Adrenal gland (tissue), 9 donors: ENCODE measurements at regions not wholly inside any gene's neighbourhood (a gene's known extent, or its start where the extent isn't known, plus 50 kb on each side); places are given as distances from the start of the nearest gene placed in this dataset.

Experiments
- DNase-seq, 7 donors: peaks; one replicate each; pipeline ENCODE4 v3.0.0-alpha.2; 2019 to 2020
- H3K27ac ChIP-seq, 5 donors: fragments of 200-600 bp; sonication (generic) in 4 of 5; 1 replicate in 3 of 5; 2 replicates in 2 of 5; pipeline versions ENCODE4 v1.5.1 to v1.8.0; 2016 to 2020; ENCODE audit warnings: mild to moderate bottlenecking in 1 of 5
- H3K27me3 ChIP-seq: fragments of 200-600 bp; 2 replicates; pipeline ENCODE4 v1.8.0; 2021
- H3K36me3 ChIP-seq, 2 donors: fragments of 200-600 bp; replicated peaks in 1 of 2; 1 replicate in 1 of 2; 2 replicates in 1 of 2; pipeline versions ENCODE4 v1.5.1 to v1.8.0; 2018 to 2022
- H3K4me1 ChIP-seq, 2 donors: fragments of 200-600 bp; replicated peaks in 1 of 2; 1 replicate in 1 of 2; 2 replicates in 1 of 2; pipeline versions ENCODE4 v1.5.1 to v1.8.0; 2018 to 2021
- H3K4me3 ChIP-seq, 4 donors: fragments of 200-600 bp; sonication (generic) in 3 of 4; one replicate each; pipeline ENCODE4 v1.5.1; 2016 to 2018
- H3K9me3 ChIP-seq, 3 donors: fragments of 200-600 bp; sonication (generic) in 1 of 3; replicated peaks in 1 of 3; 1 replicate in 2 of 3; 2 replicates in 1 of 3; pipeline versions ENCODE4 v1.5.1 to v1.8.0; 2016 to 2021
- POLR2A ChIP-seq, 2 donors: fragments of 450-650 bp; IDR thresholded peaks; one replicate each; pipeline ENCODE4 v1.6.1; 2017; ENCODE audit warnings: antibody characterized with exemption in 2 of 2, mild to moderate bottlenecking in 2 of 2, moderate library complexity in 1 of 2
- WGBS, 4 donors: extraction: QIAGEN DNeasy Blood & Tissue Kit in 2 of 4; methylation state at CpG; one replicate each; pipeline versions ENCODE4 v1.1.5 to v1.1.7; 2013 to 2017; 5-methylcytosine and 5-hydroxymethylcytosine counted together
- intact Hi-C, 2 donors: fragments of 100-400 bp; cut with DNase I; formaldehyde crosslinking; loops; one replicate each; pipeline versions ENCODE4 v1.14.1 to v1.15.0; 2022 to 2023
- TF ChIP-seq, protein P1 (sequence below), 6 experiments: fragments of 450-650 bp in 4 of 6; fragments of 200-600 bp in 2 of 6; sonication (generic) in 1 of 6; IDR thresholded peaks; 1 replicate in 5 of 6; 2 replicates in 1 of 6; pipeline versions ENCODE4 v1.5.1 to v1.8.0; 2016 to 2021; ENCODE audit warnings: antibody characterized with exemption in 6 of 6, mild to moderate bottlenecking in 2 of 6, moderate library complexity in 1 of 6
- donor health status: healthy with polysubstance abuse.
- donor health status: Bipolar disorder and iron deficiency.
- donor health status: DM: yes; HTN: yes; CAD: no.
- donor health status: DM: no; HTN: no; CAD: no.
- donor health status: DM: no; HTN: no; CAD: no.

DNA sequence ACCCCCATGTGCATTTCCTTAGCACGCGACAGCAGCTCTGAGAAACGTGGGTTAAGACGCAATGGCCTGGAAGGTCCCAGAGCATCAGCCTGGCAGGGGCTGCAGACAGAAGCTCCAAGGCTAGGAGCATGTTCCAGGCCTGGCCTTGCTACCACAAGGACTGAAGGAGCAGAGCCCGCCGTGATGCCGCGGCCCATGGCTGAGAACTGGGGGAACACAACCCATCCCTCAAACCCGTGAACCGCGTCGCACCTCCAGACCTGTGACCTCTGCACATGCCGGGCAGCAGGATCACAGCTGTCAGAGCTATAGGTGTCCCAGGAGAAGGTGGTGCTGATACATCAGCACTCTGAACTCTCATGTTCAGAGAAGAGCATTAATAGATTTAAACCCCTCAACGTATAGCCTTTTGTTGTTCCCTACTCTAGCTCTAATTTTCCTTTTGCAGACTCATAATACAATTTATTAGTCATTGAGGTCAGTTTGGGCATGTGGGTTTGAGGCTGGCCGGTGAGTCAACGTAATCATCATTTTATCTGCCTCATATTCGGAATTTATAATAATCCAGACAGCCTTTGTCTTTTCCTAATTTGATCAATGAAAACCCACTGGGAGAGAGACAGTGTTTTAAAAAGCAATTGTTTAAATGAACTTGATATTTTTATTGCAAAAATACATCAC, 222.5 kb upstream of the TCERG1L start:
- Histone ChIP-seq H3K27ac (no peak overlapping the region), H3K27me3 (no peaks in the 10 kb centered on the region), H3K4me1 (no peaks in the 10 kb centered on the region), H3K9me3 (no peaks in the 10 kb centered on the region), H3K36me3 (no peaks in the 10 kb centered on the region), H3K4me3 (no peak overlapping the region)
- intact Hi-C loops, result no loop called here
- no peak for DNase-seq
- 69 to 83% (median 77%) methylated on average over 12 to 17 of the region's 17 CpGs for WGBS, 4 donors
- TF ChIP-seq, protein P1, sequence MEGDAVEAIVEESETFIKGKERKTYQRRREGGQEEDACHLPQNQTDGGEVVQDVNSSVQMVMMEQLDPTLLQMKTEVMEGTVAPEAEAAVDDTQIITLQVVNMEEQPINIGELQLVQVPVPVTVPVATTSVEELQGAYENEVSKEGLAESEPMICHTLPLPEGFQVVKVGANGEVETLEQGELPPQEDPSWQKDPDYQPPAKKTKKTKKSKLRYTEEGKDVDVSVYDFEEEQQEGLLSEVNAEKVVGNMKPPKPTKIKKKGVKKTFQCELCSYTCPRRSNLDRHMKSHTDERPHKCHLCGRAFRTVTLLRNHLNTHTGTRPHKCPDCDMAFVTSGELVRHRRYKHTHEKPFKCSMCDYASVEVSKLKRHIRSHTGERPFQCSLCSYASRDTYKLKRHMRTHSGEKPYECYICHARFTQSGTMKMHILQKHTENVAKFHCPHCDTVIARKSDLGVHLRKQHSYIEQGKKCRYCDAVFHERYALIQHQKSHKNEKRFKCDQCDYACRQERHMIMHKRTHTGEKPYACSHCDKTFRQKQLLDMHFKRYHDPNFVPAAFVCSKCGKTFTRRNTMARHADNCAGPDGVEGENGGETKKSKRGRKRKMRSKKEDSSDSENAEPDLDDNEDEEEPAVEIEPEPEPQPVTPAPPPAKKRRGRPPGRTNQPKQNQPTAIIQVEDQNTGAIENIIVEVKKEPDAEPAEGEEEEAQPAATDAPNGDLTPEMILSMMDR (IDR thresholded peaks at IDR 0.05), result no peak
- TF ChIP-seq POLR2A (IDR thresholded peaks at IDR 0.05), result no peak

DNA sequence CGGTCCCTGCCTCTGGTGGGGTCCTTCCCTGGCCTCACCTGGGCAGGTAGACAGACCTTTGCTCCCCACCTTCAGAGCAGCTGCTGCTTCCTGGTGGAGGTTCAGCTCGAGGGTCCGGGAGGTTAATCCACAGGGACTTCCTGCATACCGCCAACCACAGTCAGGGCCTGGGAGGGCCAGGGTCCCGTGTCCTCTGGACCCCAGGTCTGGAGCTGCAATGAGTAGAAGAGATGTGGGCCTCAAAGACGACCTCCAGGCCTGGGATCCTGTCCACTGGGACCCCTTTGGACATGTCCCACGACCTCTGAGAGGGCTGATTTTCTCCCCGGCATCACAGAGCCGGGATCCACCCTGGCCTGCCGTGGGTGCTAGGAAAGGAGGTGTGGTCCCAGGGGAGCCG, 223.3 kb upstream of the TCERG1L start:
- intact Hi-C loops, result no loop called here
- no peaks in the 10 kb centered on the region for H3K9me3 ChIP-seq
- DNase-seq, result no peak
- H3K4me1 ChIP-seq, result no peaks in the 10 kb centered on the region
- H3K36me3 ChIP-seq, result no peaks in the 10 kb centered on the region
- no peak for TF ChIP-seq POLR2A (IDR thresholded peaks at IDR 0.05)
- TF ChIP-seq, protein P1 (IDR thresholded peaks at IDR 0.05), result no peak
- H3K27me3 ChIP-seq, result no peaks in the 10 kb centered on the region
- H3K27ac ChIP-seq, result no peak overlapping the region
- 74 to 84% (median 82%) methylated on average over 6 to 11 of the region's 11 CpGs for WGBS, 4 donors
- H3K4me3 ChIP-seq, result no peak overlapping the region

DNA sequence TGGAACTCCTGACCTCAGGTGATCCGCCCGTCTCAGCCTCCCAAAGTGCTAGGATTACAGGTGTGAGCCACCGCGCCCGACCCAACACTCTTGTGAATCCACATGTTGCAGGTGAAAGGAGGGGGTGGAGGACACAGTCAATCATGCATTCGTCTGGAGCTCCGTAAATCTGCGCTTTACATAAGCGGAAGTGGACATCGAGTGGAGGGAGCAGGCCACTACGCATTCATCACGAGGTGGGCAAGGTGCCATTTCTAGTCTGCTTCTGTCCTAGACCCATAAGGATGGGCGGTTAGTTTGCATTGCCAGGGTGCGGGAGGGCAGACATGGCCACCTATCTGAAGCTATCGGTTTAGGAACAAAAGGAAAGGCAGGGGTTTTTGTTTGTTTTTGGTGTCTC, 225.2 kb upstream of the TCERG1L start:
- Histone ChIP-seq H3K4me3 (no peak overlapping the region), H3K27me3 (no peaks in the 10 kb centered on the region), H3K27ac (no peak overlapping the region), H3K36me3 (no peaks in the 10 kb centered on the region), H3K9me3 (no peaks in the 10 kb centered on the region), H3K4me1 (no peaks in the 10 kb centered on the region)
- intact Hi-C loops, result no loop called here
- DNase-seq, result no peak
- TF ChIP-seq, protein P1 (IDR thresholded peaks at IDR 0.05), result no peak
- no peak for TF ChIP-seq POLR2A (IDR thresholded peaks at IDR 0.05)
- WGBS, 4 donors, result 82 to 88% (median 85%) methylated on average over 15 of the region's 15 CpGs

DNA sequence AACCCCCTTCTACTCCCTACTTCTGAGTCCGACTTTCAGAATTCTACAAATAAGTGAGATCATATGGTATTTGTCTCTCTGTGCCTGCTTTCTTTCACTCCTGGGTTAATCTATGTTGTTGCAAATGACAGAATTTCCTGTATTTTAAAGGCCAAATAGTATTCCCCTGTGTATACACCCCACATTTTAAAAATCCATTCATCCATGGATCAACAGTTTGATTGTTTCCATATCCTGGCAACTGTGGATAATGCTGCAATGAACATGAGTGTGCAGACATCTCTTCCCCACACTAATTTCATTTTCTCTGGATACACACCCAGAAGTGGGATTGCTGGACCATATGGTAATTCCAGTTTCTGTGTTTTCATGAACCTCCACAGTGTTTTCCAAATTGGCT, 225.8 kb upstream of the TCERG1L start:
- 33 to 57% (median 46%) methylated on average over 1 of the region's 1 CpG for WGBS, 4 donors
- H3K4me3 ChIP-seq, result no peak overlapping the region
- no peak for DNase-seq
- H3K9me3 ChIP-seq, result no peaks in the 10 kb centered on the region
- H3K27me3 ChIP-seq, result no peaks in the 10 kb centered on the region
- intact Hi-C loops, result no loop called here
- no peaks in the 10 kb centered on the region for H3K4me1 ChIP-seq
- no peaks in the 10 kb centered on the region for H3K36me3 ChIP-seq
- TF ChIP-seq, protein P1 (IDR thresholded peaks at IDR 0.05), result no peak
- TF ChIP-seq POLR2A (IDR thresholded peaks at IDR 0.05), result no peak
- no peak overlapping the region for H3K27ac ChIP-seq
